GM11168 (cell line): ENCODE measurements at regions not wholly inside any gene's neighbourhood (a gene's known extent, or its start where the extent isn't known, plus 50 kb on each side); places are given as distances from the start of the nearest gene placed in this dataset.
"Not testable (repeated sequence)": the region's sequence is repeated elsewhere in the genome, so short reads cannot be mapped to it uniquely, and the experiment has no call there.

Source experiments
- in situ Hi-C: fragments of 300-500 bp; cut with MboI; formaldehyde crosslinking; loops from one replicate; pipeline ENCODE4 v1.12.0; 2022; ENCODE audit warnings: low sequenced_read_pairs; ENCODE audit not compliant: unreplicated experiment

GRCh38 chr11:91585035-91585801 is 639.4 kb upstream of the FAT3 start:
- in situ Hi-C loops: no loop called here

GRCh38 chr11:91563176-91563575 is 661.4 kb upstream of the FAT3 start:
- in situ Hi-C loops: no loop called here

GRCh38 chr11:91560434-91560833 is 664.2 kb upstream of the FAT3 start:
- in situ Hi-C loops: no loop called here

DNA sequence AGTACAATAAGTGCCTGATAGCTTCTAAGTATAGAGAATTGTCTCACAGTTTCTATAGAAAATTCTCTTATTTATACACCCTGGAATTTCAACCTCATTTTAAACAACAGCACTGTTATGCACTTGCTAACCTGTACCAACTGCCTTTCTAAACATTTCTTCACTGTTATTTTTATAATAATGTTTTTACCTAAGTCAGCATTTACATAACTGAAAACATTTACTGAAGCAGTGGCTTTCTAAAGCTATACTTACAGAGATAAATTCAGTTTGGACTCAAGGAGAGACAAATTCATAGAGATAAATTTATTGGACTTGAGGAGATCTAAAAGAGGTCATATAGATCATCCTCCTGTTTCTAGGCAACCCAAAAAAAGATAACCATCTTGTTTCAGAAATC is 686.6 kb upstream of the FAT3 start:
- in situ Hi-C loops: no loop called here

DNA sequence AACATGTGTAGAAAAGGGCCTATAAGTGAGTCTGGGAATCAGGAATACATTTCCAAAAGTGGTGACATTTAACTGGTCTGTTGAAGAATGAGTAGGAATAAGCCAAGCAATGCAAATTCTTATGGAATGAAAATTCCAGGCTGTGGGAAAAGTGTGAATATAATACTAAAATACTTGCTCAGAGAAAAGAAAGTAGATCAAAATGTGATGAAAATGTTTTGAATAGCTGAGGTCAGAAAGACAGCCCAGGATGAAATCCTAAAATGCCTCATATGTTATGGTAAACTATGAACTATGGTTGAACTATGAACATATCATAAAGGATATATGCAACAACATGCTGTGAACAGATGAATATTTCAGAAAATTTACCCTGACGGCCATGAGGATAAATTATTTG is 688.3 kb upstream of the FAT3 start:
- in situ Hi-C loops: no loop called here

- in situ Hi-C loops: no loop called here
Observed at GRCh38 chr11:91528965-91529364, 695.7 kb upstream of the FAT3 start.

- in situ Hi-C loops: no loop called here
Observed at GRCh38 chr11:91527380-91528030, 697.1 kb upstream of the FAT3 start.

- in situ Hi-C loops: no loop called here
Observed at GRCh38 chr11:91513734-91514133, 710.9 kb upstream of the FAT3 start.

- in situ Hi-C loops: no loop called here
Observed at GRCh38 chr11:91497847-91498246, 726.8 kb upstream of the FAT3 start.

- in situ Hi-C loops: no loop called here
Observed at GRCh38 chr11:91495837-91496236, 728.8 kb upstream of the FAT3 start.

DNA sequence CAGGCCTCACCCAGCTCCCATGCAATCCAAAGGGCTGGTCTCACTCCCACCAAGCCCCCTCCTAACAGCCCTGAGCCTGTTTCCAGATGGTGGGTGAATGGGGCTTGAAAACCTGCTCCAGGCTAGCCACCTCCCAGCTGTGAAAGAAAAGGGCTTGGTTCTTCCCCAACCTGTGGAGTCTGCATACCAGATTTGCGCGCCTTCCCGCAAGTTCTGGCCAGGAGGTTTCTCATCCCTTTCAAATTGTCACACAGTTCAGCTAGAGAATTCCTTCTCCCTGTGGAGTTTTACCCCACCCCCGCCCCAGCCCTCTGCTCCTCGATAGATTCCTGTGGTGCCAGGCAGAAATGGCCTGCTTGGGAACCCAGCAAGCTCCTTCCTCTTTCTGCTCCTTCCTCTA is 734.6 kb upstream of the FAT3 start:
- in situ Hi-C loops: no loop called here

- in situ Hi-C loops: not testable (repeated sequence)
Observed at GRCh38 chr11:91483956-91484355, 740.7 kb upstream of the FAT3 start.

GRCh38 chr11:91481875-91482274 is 742.7 kb upstream of the FAT3 start:
- in situ Hi-C loops: not testable (repeated sequence)

DNA sequence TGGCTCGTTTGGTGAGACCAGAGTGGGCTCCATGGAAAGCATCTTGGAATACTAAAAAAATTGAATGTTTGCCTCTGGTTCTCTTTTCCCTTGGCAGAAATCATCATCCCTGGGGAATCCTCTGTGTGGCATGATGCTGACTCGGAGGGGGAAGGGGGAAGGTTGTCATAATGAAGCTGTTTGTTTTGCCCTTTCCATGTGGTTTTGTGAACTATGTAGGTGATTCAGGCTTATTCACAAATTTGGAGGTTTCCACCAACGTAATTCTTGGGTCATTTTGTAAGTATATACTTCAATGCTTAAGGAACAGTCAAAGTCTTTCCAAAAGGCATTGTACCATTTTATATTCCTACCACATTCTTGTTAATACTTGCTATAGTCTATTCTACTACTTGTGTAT is 754.0 kb upstream of the FAT3 start:
- in situ Hi-C loops: no loop called here

DNA sequence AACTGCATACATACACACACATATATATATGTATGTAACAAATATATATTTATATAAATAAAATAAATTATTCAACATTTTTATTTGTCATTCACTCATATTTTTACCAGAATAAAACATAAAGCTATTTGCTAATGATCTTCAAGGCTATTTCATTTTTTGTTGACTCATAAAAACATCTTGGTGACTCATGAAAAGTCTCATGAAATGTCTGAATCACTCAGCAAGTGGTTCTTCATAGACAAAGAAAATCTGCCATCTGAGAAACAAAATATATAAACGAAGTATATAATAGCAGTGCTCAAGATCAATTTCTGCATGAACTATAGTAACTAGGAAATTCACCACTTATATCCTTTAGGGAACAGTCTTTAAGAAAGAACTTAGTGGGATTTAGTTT is 764.8 kb upstream of the FAT3 start:
- in situ Hi-C loops: no loop called here

DNA sequence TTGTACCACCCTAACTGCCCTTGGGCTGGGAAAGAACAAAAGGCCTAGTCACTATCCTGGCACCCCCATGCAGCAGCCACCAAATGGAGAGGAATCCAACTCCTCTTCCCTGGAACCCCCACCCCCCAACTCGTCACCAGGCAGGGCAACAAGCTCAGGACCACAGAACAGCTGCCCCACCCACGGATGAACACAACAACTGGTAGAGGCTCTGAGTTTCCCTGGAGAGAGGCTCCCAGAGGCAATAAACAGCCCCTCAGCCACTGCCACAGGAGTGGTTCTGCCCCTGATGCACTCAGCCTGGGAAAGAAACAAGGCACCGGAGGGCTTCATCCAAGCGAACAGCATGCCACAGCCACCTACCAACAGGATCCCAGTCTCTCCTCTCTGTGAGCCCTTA is 778.4 kb upstream of the FAT3 start:
- in situ Hi-C loops: no loop called here

DNA sequence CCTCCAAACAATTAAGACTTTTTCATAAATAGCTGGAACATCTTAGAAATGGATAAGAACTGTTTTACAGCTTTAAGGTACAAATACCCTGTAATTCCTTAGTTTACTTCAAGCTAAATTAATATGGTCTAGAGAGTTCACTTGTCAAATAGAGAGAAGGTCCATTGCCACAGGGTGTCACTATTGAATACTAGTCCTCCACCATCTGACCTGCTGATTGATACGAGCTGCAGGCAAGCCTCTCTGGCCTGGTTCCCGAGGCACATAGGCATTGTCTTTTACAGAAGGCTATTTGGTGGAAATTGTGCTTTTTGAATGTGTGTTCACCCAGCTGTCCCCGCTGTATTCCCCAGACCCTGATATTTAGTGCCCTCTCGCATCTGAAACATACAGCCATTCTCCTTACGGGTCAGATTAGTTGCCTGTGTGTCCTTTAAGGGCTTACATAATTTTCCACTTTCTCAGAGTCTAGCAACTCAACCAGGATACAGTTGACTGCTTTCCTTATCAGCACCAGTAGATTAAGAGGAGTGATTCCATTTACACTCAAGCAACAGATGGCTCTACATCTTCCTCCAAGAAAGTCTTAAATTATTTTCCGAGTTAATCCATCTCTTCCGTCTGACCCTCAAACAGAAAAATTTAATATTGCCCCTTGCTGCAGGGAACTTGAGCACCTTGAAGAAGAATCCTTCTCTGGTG is 788.8 kb upstream of the FAT3 start:
- in situ Hi-C loops: no loop called here

- in situ Hi-C loops: no loop called here
Observed at GRCh38 chr11:91433284-91434010, 791.2 kb upstream of the FAT3 start.

GRCh38 chr11:91421641-91422040 is 803.0 kb upstream of the FAT3 start:
- in situ Hi-C loops: no loop called here

- in situ Hi-C loops: no loop called here
Observed at GRCh38 chr11:91407842-91408241, 816.8 kb upstream of the FAT3 start.

DNA sequence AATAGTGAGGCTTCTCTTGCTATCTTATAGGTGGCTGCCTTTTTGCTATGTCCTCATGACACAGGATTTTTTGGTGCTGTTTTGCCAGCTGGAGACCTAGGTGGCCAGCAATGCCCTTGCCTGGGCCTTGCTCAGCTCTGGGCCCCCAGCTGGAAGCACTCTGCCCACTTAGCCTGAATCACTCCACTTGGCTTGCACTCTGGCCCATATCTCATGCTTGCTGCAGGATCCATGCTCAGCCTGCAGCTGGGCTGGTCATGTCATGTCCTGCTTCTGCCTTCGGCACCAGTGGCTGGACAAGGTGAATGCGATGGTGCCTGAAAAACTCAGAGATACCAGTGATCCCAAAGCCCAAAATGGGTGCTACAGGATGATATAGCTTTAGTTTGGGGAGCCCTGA is 818.6 kb upstream of the FAT3 start:
- in situ Hi-C loops: no loop called here
